Activated naive CD4-positive, alpha-beta T cell treated with anti-CD3 and anti-CD28 coated beads, Interleukin-2, amount 50 U/mL, for 72 hours (primary cell): ENCODE measurements at regions not wholly inside any gene's neighbourhood (a gene's known extent, or its start where the extent isn't known, plus 50 kb on each side); places are given as distances from the start of the nearest gene placed in this dataset.
"Not testable (repeated sequence)": the region's sequence is repeated elsewhere in the genome, so short reads cannot be mapped to it uniquely, and the experiment has no call there.

Source experiments
- ATAC-seq, 2 donors: fragments of 150-1000 bp; cut with Tn5 transposase; 2 replicates each; pipeline ENCODE4 v1.10.0; 2021; ENCODE audit warnings: mild to moderate bottlenecking in 2 of 2, moderate library complexity in 2 of 2
- DNase-seq, 2 donors: peaks; one replicate each; pipeline ENCODE4 v3.0.0; 2021 to 2022; ENCODE audit warnings: low spot score in 2 of 2
- H3K27ac Mint-ChIP-seq, 2 donors: one replicate each; pipeline ENCODE4 v1.8.0; 2022; ENCODE audit warnings: mild to moderate bottlenecking in 2 of 2, mixed read lengths in 2 of 2
- H3K36me3 Mint-ChIP-seq, 2 donors: one replicate each; pipeline ENCODE4 v1.8.0; 2022; ENCODE audit warnings: mixed read lengths in 2 of 2
- H3K9me3 Mint-ChIP-seq, 2 donors: one replicate each; pipeline ENCODE4 v1.8.0; 2022; ENCODE audit warnings: mixed read lengths in 2 of 2

- H3K9me3 Mint-ChIP-seq: peaks cover 18 to 26% of the 10 kb centered on the region in 2 donors
- ATAC-seq, H3K27ac Mint-ChIP-seq, DNase-seq, H3K36me3 Mint-ChIP-seq: not testable (repeated sequence)
These were observed 1265.9 kb downstream of the CDH8 start for GRCh38 chr16:60770384-60770783.

GRCh38 chr16:60763869-60764268 is 1272.4 kb downstream of the CDH8 start:
- Mint-ChIP-seq H3K27ac (no peak overlapping the region), H3K9me3 (peaks cover 9 to 13% of the 10 kb centered on the region in 2 donors), H3K36me3 (no peaks in the 10 kb centered on the region)
- DNase-seq: no peak
- ATAC-seq: no peak

GRCh38 chr16:60755907-60756306 is 1280.3 kb downstream of the CDH8 start:
- H3K36me3 Mint-ChIP-seq: no peaks in the 10 kb centered on the region
- peaks cover 5% of the 10 kb centered on the region in 2 donors for H3K9me3 Mint-ChIP-seq
- no peak for DNase-seq
- ATAC-seq: no peak
- H3K27ac Mint-ChIP-seq: no peak overlapping the region

GRCh38 chr16:60748366-60748765 is 1287.9 kb downstream of the CDH8 start:
- H3K27ac Mint-ChIP-seq: no peak overlapping the region
- ATAC-seq (no peak), DNase-seq (no peak)
- peaks cover 0 to 6% of the 10 kb centered on the region in 2 donors for H3K36me3 Mint-ChIP-seq
- peaks cover 23 to 27% of the 10 kb centered on the region in 2 donors for H3K9me3 Mint-ChIP-seq

- DNase-seq: no peak
- peaks cover 29% of the 10 kb centered on the region in 2 donors for H3K9me3 Mint-ChIP-seq
- no peak for ATAC-seq
- no peak overlapping the region for H3K27ac Mint-ChIP-seq
- H3K36me3 Mint-ChIP-seq: peaks cover 0 to 6% of the 10 kb centered on the region in 2 donors
These were observed 1292.0 kb downstream of the CDH8 start for GRCh38 chr16:60744198-60744597.

- Mint-ChIP-seq H3K36me3 (peaks cover 0 to 6% of the 10 kb centered on the region in 2 donors), H3K27ac (no peak overlapping the region), H3K9me3 (peaks cover 16 to 18% of the 10 kb centered on the region in 2 donors)
- ATAC-seq (no peak), DNase-seq (no peak)
These were observed 1294.4 kb downstream of the CDH8 start for GRCh38 chr16:60741810-60742209.

GRCh38 chr16:60739737-60740683 is 1296.2 kb downstream of the CDH8 start:
- H3K27ac Mint-ChIP-seq: no peak overlapping the region
- peaks cover 0 to 4% of the 10 kb centered on the region in 2 donors for H3K36me3 Mint-ChIP-seq
- ATAC-seq: no peak
- DNase-seq: no peak
- peaks cover 16 to 25% of the 10 kb centered on the region in 2 donors for H3K9me3 Mint-ChIP-seq

GRCh38 chr16:60731329-60732050 is 1304.7 kb downstream of the CDH8 start:
- peaks cover 0 to 8% of the 10 kb centered on the region in 2 donors for H3K36me3 Mint-ChIP-seq
- H3K27ac Mint-ChIP-seq: no peak overlapping the region
- DNase-seq: no peak
- H3K9me3 Mint-ChIP-seq: peaks cover 17 to 31% of the 10 kb centered on the region in 2 donors
- ATAC-seq: no peak

GRCh38 chr16:60729051-60729450 is 1307.2 kb downstream of the CDH8 start:
- DNase-seq (no peak), ATAC-seq (no peak)
- no peak overlapping the region for H3K27ac Mint-ChIP-seq
- peaks cover 23 to 26% of the 10 kb centered on the region in 2 donors for H3K9me3 Mint-ChIP-seq
- peaks cover 0 to 8% of the 10 kb centered on the region in 2 donors for H3K36me3 Mint-ChIP-seq

GRCh38 chr16:60727851-60728250 is 1308.4 kb downstream of the CDH8 start:
- ATAC-seq: no peak
- peaks cover 0 to 8% of the 10 kb centered on the region in 2 donors for H3K36me3 Mint-ChIP-seq
- no peak for DNase-seq
- H3K9me3 Mint-ChIP-seq: peaks cover 29 to 32% of the 10 kb centered on the region in 2 donors
- H3K27ac Mint-ChIP-seq: no peak overlapping the region

- no peak overlapping the region for H3K27ac Mint-ChIP-seq
- ATAC-seq: no peak
These were observed 1316.2 kb downstream of the CDH8 start for GRCh38 chr16:60720060-60720459.

GRCh38 chr16:60717808-60718207 is 1318.4 kb downstream of the CDH8 start:
- ATAC-seq (no peak), DNase-seq (no peak)
- Mint-ChIP-seq H3K27ac (no peak overlapping the region), H3K9me3 (peaks cover 20 to 21% of the 10 kb centered on the region in 2 donors), H3K36me3 (peaks cover 7 to 14% of the 10 kb centered on the region in 2 donors)

More at GRCh38 chr16:60720060-60720459, 1316.2 kb downstream of the CDH8 start:
- Mint-ChIP-seq H3K9me3 (peaks cover 24 to 26% of the 10 kb centered on the region in 2 donors), H3K36me3 (peaks cover 7 to 14% of the 10 kb centered on the region in 2 donors)
- no peak for DNase-seq

- ATAC-seq: no peak
- peaks cover 12 to 15% of the 10 kb centered on the region in 2 donors for H3K9me3 Mint-ChIP-seq
- DNase-seq: no peak
- H3K27ac Mint-ChIP-seq: no peak overlapping the region
- no peaks in the 10 kb centered on the region for H3K36me3 Mint-ChIP-seq
These were observed 1324.1 kb downstream of the CDH8 start for GRCh38 chr16:60712144-60712543.

- Mint-ChIP-seq H3K9me3 (peaks cover 10 to 13% of the 10 kb centered on the region in 2 donors), H3K36me3 (no peaks in the 10 kb centered on the region)
- ATAC-seq: no peak
These were observed 1331.5 kb downstream of the CDH8 start for GRCh38 chr16:60704726-60705125.

GRCh38 chr16:60703096-60703495 is 1333.1 kb downstream of the CDH8 start:
- H3K27ac Mint-ChIP-seq: no peak overlapping the region

More at GRCh38 chr16:60704726-60705125, 1331.5 kb downstream of the CDH8 start:
- no peak overlapping the region for H3K27ac Mint-ChIP-seq
- no peak for DNase-seq

GRCh38 chr16:60686824-60687223 is 1349.4 kb downstream of the CDH8 start:
- Mint-ChIP-seq H3K36me3 (peaks cover 0 to 5% of the 10 kb centered on the region in 2 donors), H3K27ac (no peak overlapping the region), H3K9me3 (peaks cover 21 to 26% of the 10 kb centered on the region in 2 donors)
- DNase-seq (no peak), ATAC-seq (no peak)

More at GRCh38 chr16:60703096-60703495, 1333.1 kb downstream of the CDH8 start:
- ATAC-seq: no peak
- Mint-ChIP-seq H3K9me3 (peaks cover 7 to 12% of the 10 kb centered on the region in 2 donors), H3K36me3 (no peaks in the 10 kb centered on the region)
- DNase-seq: no peak

GRCh38 chr16:60684002-60684401 is 1352.2 kb downstream of the CDH8 start:
- H3K9me3 Mint-ChIP-seq: peaks cover 20 to 27% of the 10 kb centered on the region in 2 donors

More at GRCh38 chr16:60684002-60684401, 1352.2 kb downstream of the CDH8 start:
- no peak overlapping the region for H3K27ac Mint-ChIP-seq
- ATAC-seq (no peak), DNase-seq (no peak)
- H3K36me3 Mint-ChIP-seq: peaks cover 0 to 5% of the 10 kb centered on the region in 2 donors
